Activated CD4-positive, alpha-beta T cell treated with anti-CD3 and anti-CD28 coated beads, Interleukin-2, amount 10 ng/mL, durations not matched to agents 7 days and 5 days (primary cell): ENCODE measurements at regions not wholly inside any gene's neighbourhood (a gene's known extent, or its start where the extent isn't known, plus 50 kb on each side); places are given as distances from the start of the nearest gene placed in this dataset.
"Not testable (repeated sequence)": the region's sequence is repeated elsewhere in the genome, so short reads cannot be mapped to it uniquely, and the experiment has no call there.

Experiments used
- CTCF ChIA-PET: fragments of 350-600 bp; sonication (Branson Sonifier 250); formaldehyde crosslinking; loops from one replicate; lab custom pipeline; 2021; ENCODE audit warnings: antibody characterized with exemption; lab: Charles Lee
- POLR2A ChIA-PET: fragments of 350-600 bp; sonication (Branson Sonifier 250); formaldehyde crosslinking; loops from one replicate; lab custom pipeline; 2021; ENCODE audit warnings: antibody characterized with exemption; lab: Charles Lee
- DNase-seq: peaks from one replicate; pipeline ENCODE4 v3.0.0-alpha.2; 2020
- H3K27ac Mint-ChIP-seq: one replicate; pipeline ENCODE4 v1.8.0; 2021; ENCODE audit warnings: mild to moderate bottlenecking, moderate library complexity, mixed read lengths
- H3K27me3 Mint-ChIP-seq: one replicate; pipeline ENCODE4 v1.8.0; 2021; ENCODE audit warnings: mixed read lengths
- H3K36me3 Mint-ChIP-seq: one replicate; pipeline ENCODE4 v1.8.0; 2021; ENCODE audit warnings: low read depth, mixed read lengths
- H3K4me1 Mint-ChIP-seq: one replicate; pipeline ENCODE4 v1.8.0; 2021; ENCODE audit warnings: mixed read lengths
- H3K4me3 Mint-ChIP-seq: one replicate; pipeline ENCODE4 v1.8.0; 2021; ENCODE audit warnings: mild to moderate bottlenecking, moderate library complexity, mixed read lengths
- H3K9me3 Mint-ChIP-seq: one replicate; pipeline ENCODE4 v1.8.0; 2021; ENCODE audit warnings: mixed read lengths

- no peaks in the 10 kb centered on the region for H3K36me3 Mint-ChIP-seq
- CTCF ChIA-PET = no interaction called here
- POLR2A ChIA-PET = no interaction called here
- H3K4me1 Mint-ChIP-seq = no peaks in the 10 kb centered on the region
- H3K9me3 Mint-ChIP-seq = no peaks in the 10 kb centered on the region
- no peak for DNase-seq
- no peak overlapping the region for H3K27ac Mint-ChIP-seq
- no peaks in the 10 kb centered on the region for H3K27me3 Mint-ChIP-seq
- no peak overlapping the region for H3K4me3 Mint-ChIP-seq
These were observed 204.8 kb downstream of the GABRG2 start for GRCh38 chr5:162272417-162272816.

- Mint-ChIP-seq H3K4me1 (no peaks in the 10 kb centered on the region), H3K9me3 (no peaks in the 10 kb centered on the region), H3K36me3 (no peaks in the 10 kb centered on the region), H3K4me3 (no peak overlapping the region), H3K27me3 (no peaks in the 10 kb centered on the region), H3K27ac (no peak overlapping the region)
- ChIA-PET CTCF (no interaction called here), POLR2A (no interaction called here)
- DNase-seq = no peak
These were observed 207.1 kb downstream of the GABRG2 start for GRCh38 chr5:162274679-162275078.

- DNase-seq, H3K9me3 Mint-ChIP-seq, H3K27ac Mint-ChIP-seq, CTCF ChIA-PET, H3K4me1 Mint-ChIP-seq, H3K4me3 Mint-ChIP-seq, H3K27me3 Mint-ChIP-seq, H3K36me3 Mint-ChIP-seq, POLR2A ChIA-PET: not testable (repeated sequence)
These were observed 207.8 kb downstream of the GABRG2 start for GRCh38 chr5:162275387-162275786.

GRCh38 chr5:162282191-162282590 is 214.6 kb downstream of the GABRG2 start:
- ChIA-PET POLR2A (no interaction called here), CTCF (no interaction called here)
- Mint-ChIP-seq H3K4me3 (no peak overlapping the region), H3K27me3 (no peaks in the 10 kb centered on the region), H3K36me3 (no peaks in the 10 kb centered on the region), H3K27ac (no peak overlapping the region), H3K4me1 (no peaks in the 10 kb centered on the region), H3K9me3 (peaks cover 5% of the 10 kb centered on the region)
- DNase-seq = no peak

GRCh38 chr5:162283609-162284008 is 216.0 kb downstream of the GABRG2 start:
- POLR2A ChIA-PET = no interaction called here
- no peak overlapping the region for H3K27ac Mint-ChIP-seq
- DNase-seq = no peak
- CTCF ChIA-PET = no interaction called here
- no peaks in the 10 kb centered on the region for H3K36me3 Mint-ChIP-seq
- peaks cover 7% of the 10 kb centered on the region for H3K9me3 Mint-ChIP-seq
- no peaks in the 10 kb centered on the region for H3K4me1 Mint-ChIP-seq
- H3K4me3 Mint-ChIP-seq = no peak overlapping the region
- H3K27me3 Mint-ChIP-seq = no peaks in the 10 kb centered on the region

GRCh38 chr5:162288647-162289296 is 221.2 kb downstream of the GABRG2 start:
- no peaks in the 10 kb centered on the region for H3K27me3 Mint-ChIP-seq
- no peak overlapping the region for H3K27ac Mint-ChIP-seq
- DNase-seq = no peak
- ChIA-PET POLR2A (no interaction called here), CTCF (no interaction called here)
- no peaks in the 10 kb centered on the region for H3K36me3 Mint-ChIP-seq
- H3K9me3 Mint-ChIP-seq = peaks cover 7% of the 10 kb centered on the region
- no peaks in the 10 kb centered on the region for H3K4me1 Mint-ChIP-seq
- H3K4me3 Mint-ChIP-seq = no peak overlapping the region

GRCh38 chr5:162289489-162289888 is 221.9 kb downstream of the GABRG2 start:
- H3K4me3 Mint-ChIP-seq = no peak overlapping the region
- H3K9me3 Mint-ChIP-seq = peaks cover 7% of the 10 kb centered on the region
- DNase-seq = no peak
- no peaks in the 10 kb centered on the region for H3K27me3 Mint-ChIP-seq
- no peaks in the 10 kb centered on the region for H3K4me1 Mint-ChIP-seq
- no peak overlapping the region for H3K27ac Mint-ChIP-seq
- no peaks in the 10 kb centered on the region for H3K36me3 Mint-ChIP-seq
- CTCF ChIA-PET = no interaction called here
- POLR2A ChIA-PET = no interaction called here

- Mint-ChIP-seq H3K9me3 (no peaks in the 10 kb centered on the region), H3K4me1 (no peaks in the 10 kb centered on the region), H3K27ac (no peak overlapping the region), H3K4me3 (no peak overlapping the region), H3K36me3 (no peaks in the 10 kb centered on the region), H3K27me3 (no peaks in the 10 kb centered on the region)
- CTCF ChIA-PET = no interaction called here
- POLR2A ChIA-PET = no interaction called here
- no peak for DNase-seq
These were observed 232.2 kb downstream of the GABRG2 start for GRCh38 chr5:162299793-162300192.

GRCh38 chr5:162301356-162301755 is 233.8 kb downstream of the GABRG2 start:
- no peaks in the 10 kb centered on the region for H3K4me1 Mint-ChIP-seq
- no peaks in the 10 kb centered on the region for H3K9me3 Mint-ChIP-seq
- H3K27ac Mint-ChIP-seq = no peak overlapping the region
- POLR2A ChIA-PET = no interaction called here
- no peak overlapping the region for H3K4me3 Mint-ChIP-seq
- H3K27me3 Mint-ChIP-seq = no peaks in the 10 kb centered on the region
- no peak for DNase-seq
- H3K36me3 Mint-ChIP-seq = no peaks in the 10 kb centered on the region
- CTCF ChIA-PET = no interaction called here

GRCh38 chr5:162323466-162323865 is 255.9 kb downstream of the GABRG2 start:
- no peaks in the 10 kb centered on the region for H3K4me1 Mint-ChIP-seq
- no peaks in the 10 kb centered on the region for H3K36me3 Mint-ChIP-seq
- CTCF ChIA-PET = no interaction called here
- H3K27ac Mint-ChIP-seq = no peak overlapping the region
- peaks cover under 1% of the 10 kb centered on the region for H3K9me3 Mint-ChIP-seq
- H3K4me3 Mint-ChIP-seq = no peak overlapping the region
- no peaks in the 10 kb centered on the region for H3K27me3 Mint-ChIP-seq
- POLR2A ChIA-PET = no interaction called here
- DNase-seq = no peak

GRCh38 chr5:162324328-162324727 is 256.8 kb downstream of the GABRG2 start:
- no peak overlapping the region for H3K4me3 Mint-ChIP-seq
- no peaks in the 10 kb centered on the region for H3K4me1 Mint-ChIP-seq
- CTCF ChIA-PET = interaction anchor here (0.5 kb wide), 1 partner anchor 628 kb away, joined by 3 read pairs; no protein-coding TSS in a partner anchor
- no peak for DNase-seq
- H3K36me3 Mint-ChIP-seq = no peaks in the 10 kb centered on the region
- H3K27ac Mint-ChIP-seq = no peak overlapping the region
- H3K9me3 Mint-ChIP-seq = no peaks in the 10 kb centered on the region
- H3K27me3 Mint-ChIP-seq = no peaks in the 10 kb centered on the region
- POLR2A ChIA-PET = no interaction called here

- ChIA-PET POLR2A (no interaction called here), CTCF (no interaction called here)
- Mint-ChIP-seq H3K27me3 (no peaks in the 10 kb centered on the region), H3K4me3 (no peak overlapping the region), H3K9me3 (peaks cover 6% of the 10 kb centered on the region), H3K36me3 (no peaks in the 10 kb centered on the region), H3K27ac (no peak overlapping the region), H3K4me1 (no peaks in the 10 kb centered on the region)
- no peak for DNase-seq
These were observed 257.7 kb downstream of the GABRG2 start for GRCh38 chr5:162325143-162325727.

- no peak for DNase-seq
- ChIA-PET POLR2A (no interaction called here), CTCF (no interaction called here)
- no peak overlapping the region for H3K27ac Mint-ChIP-seq
- no peaks in the 10 kb centered on the region for H3K36me3 Mint-ChIP-seq
- peaks cover 7% of the 10 kb centered on the region for H3K9me3 Mint-ChIP-seq
- no peak overlapping the region for H3K4me3 Mint-ChIP-seq
- no peaks in the 10 kb centered on the region for H3K4me1 Mint-ChIP-seq
- H3K27me3 Mint-ChIP-seq = no peaks in the 10 kb centered on the region
These were observed 267.4 kb downstream of the GABRG2 start for GRCh38 chr5:162334944-162335343.

- no peaks in the 10 kb centered on the region for H3K27me3 Mint-ChIP-seq
- ChIA-PET CTCF (no interaction called here), POLR2A (no interaction called here)
- peaks cover 2% of the 10 kb centered on the region for H3K9me3 Mint-ChIP-seq
- H3K4me3 Mint-ChIP-seq = no peak overlapping the region
- no peaks in the 10 kb centered on the region for H3K4me1 Mint-ChIP-seq
- no peaks in the 10 kb centered on the region for H3K36me3 Mint-ChIP-seq
- DNase-seq = no peak
- H3K27ac Mint-ChIP-seq = no peak overlapping the region
These were observed 292.9 kb downstream of the GABRG2 start for GRCh38 chr5:162360373-162360931.
